KMS-11 (cell line): ENCODE measurements at regions not wholly inside any gene's neighbourhood (a gene's known extent, or its start where the extent isn't known, plus 50 kb on each side); places are given as distances from the start of the nearest gene placed in this dataset.

ENCODE experiments used
- H2AFZ ChIP-seq: fragments of 200-600 bp; sonication (generic); 2 replicates; pipeline ENCODE4 v1.6.1; 2016; ENCODE audit warnings: antibody characterized with exemption, mixed run types, low read depth
- H3K27ac ChIP-seq: fragments of 200-600 bp; sonication (generic); 2 replicates; pipeline ENCODE4 v1.6.1; 2016; ENCODE audit warnings: mild to moderate bottlenecking, mixed run types
- H3K27me3 ChIP-seq: fragments of 200-600 bp; sonication (generic); 2 replicates; pipeline ENCODE4 v1.6.1; 2017; ENCODE audit warnings: mild to moderate bottlenecking, low read depth, mixed run types, moderate library complexity; ENCODE audit not compliant: insufficient read depth
- H3K36me3 ChIP-seq: fragments of 200-600 bp; sonication (generic); 2 replicates; pipeline ENCODE4 v1.6.1; 2017; ENCODE audit warnings: mild to moderate bottlenecking, mixed run types; ENCODE audit not compliant: insufficient read depth
- H3K4me1 ChIP-seq: fragments of 200-600 bp; sonication (generic); 2 replicates; pipeline ENCODE4 v1.6.1; 2016; ENCODE audit warnings: mild to moderate bottlenecking, low read depth, mixed run types; ENCODE audit not compliant: poor library complexity, severe bottlenecking
- H3K4me2 ChIP-seq: fragments of 200-600 bp; sonication (generic); 2 replicates; pipeline ENCODE4 v1.7.0; 2016; ENCODE audit warnings: mild to moderate bottlenecking, mixed run types
- H3K4me3 ChIP-seq: fragments of 200-600 bp; sonication (generic); IDR thresholded peaks from 2 replicates; pipeline ENCODE4 v1.6.1; 2017; ENCODE audit warnings: low read depth, low read length, mixed read lengths; ENCODE audit not compliant: insufficient read depth
- H3K79me2 ChIP-seq: fragments of 200-600 bp; sonication (generic); 2 replicates; pipeline ENCODE4 v1.6.1; 2016; ENCODE audit warnings: low read depth, mixed run types; ENCODE audit not compliant: insufficient read depth
- H3K9ac ChIP-seq: fragments of 200-600 bp; sonication (generic); 2 replicates; pipeline ENCODE4 v1.6.1; 2016; ENCODE audit warnings: mild to moderate bottlenecking, mixed run types
- H4K20me1 ChIP-seq: fragments of 200-600 bp; sonication (generic); 2 replicates; pipeline ENCODE4 v1.6.1; 2016; ENCODE audit warnings: mild to moderate bottlenecking, mixed run types; ENCODE audit not compliant: insufficient read depth
- CTCF ChIP-seq: fragments of 200-600 bp; sonication (generic); conservative IDR thresholded peaks from 2 replicates; pipeline ENCODE4 v1.6.1; 2017; ENCODE audit warnings: low read depth, mild to moderate bottlenecking, antibody characterized with exemption, low read length, moderate library complexity, mixed read lengths

- Histone ChIP-seq H3K9ac (no peak overlapping the region), H3K27ac (no peak overlapping the region), H3K4me3 (no peak overlapping the region), H3K4me2 (no peak overlapping the region), H3K27me3 (no peaks in the 10 kb centered on the region), H3K79me2 (no peaks in the 10 kb centered on the region), H2AFZ (no peak overlapping the region), H3K4me1 (no peaks in the 10 kb centered on the region), H3K36me3 (no peaks in the 10 kb centered on the region), H4K20me1 (no peaks in the 10 kb centered on the region)
- TF ChIP-seq CTCF: no peak
Observed at GRCh38 chr13:40061466-40062450, 406.3 kb downstream of the COG6 start.

- no peaks in the 10 kb centered on the region for H3K36me3 ChIP-seq
- H3K4me3 ChIP-seq: no peak overlapping the region
- no peak overlapping the region for H3K4me2 ChIP-seq
- no peak overlapping the region for H3K27ac ChIP-seq
- H3K27me3 ChIP-seq: no peaks in the 10 kb centered on the region
- H3K9ac ChIP-seq: no peak overlapping the region
- H3K79me2 ChIP-seq: no peaks in the 10 kb centered on the region
- no peak for TF ChIP-seq CTCF
- H3K4me1 ChIP-seq: no peaks in the 10 kb centered on the region
- H2AFZ ChIP-seq: no peak overlapping the region
- no peaks in the 10 kb centered on the region for H4K20me1 ChIP-seq
Observed at GRCh38 chr13:40063278-40063698, 407.8 kb downstream of the COG6 start.

- no peak overlapping the region for H3K27ac ChIP-seq
- no peak overlapping the region for H3K9ac ChIP-seq
- H3K27me3 ChIP-seq: no peaks in the 10 kb centered on the region
- H3K4me3 ChIP-seq: no peak overlapping the region
- no peak overlapping the region for H2AFZ ChIP-seq
- no peaks in the 10 kb centered on the region for H3K36me3 ChIP-seq
- H3K79me2 ChIP-seq: no peaks in the 10 kb centered on the region
- no peak overlapping the region for H3K4me2 ChIP-seq
- H4K20me1 ChIP-seq: no peaks in the 10 kb centered on the region
- H3K4me1 ChIP-seq: no peaks in the 10 kb centered on the region
- no peak for TF ChIP-seq CTCF
Observed at GRCh38 chr13:40063703-40064102, 408.2 kb downstream of the COG6 start.

- Histone ChIP-seq H2AFZ (no peak overlapping the region), H3K36me3 (no peaks in the 10 kb centered on the region), H3K4me1 (no peaks in the 10 kb centered on the region), H3K4me2 (no peak overlapping the region), H3K27ac (no peak overlapping the region), H3K9ac (no peak overlapping the region), H3K79me2 (no peaks in the 10 kb centered on the region), H3K4me3 (no peak overlapping the region), H4K20me1 (no peaks in the 10 kb centered on the region), H3K27me3 (no peaks in the 10 kb centered on the region)
- no peak for TF ChIP-seq CTCF
Observed at GRCh38 chr13:40064154-40065097, 409.0 kb downstream of the COG6 start.
